DOHH2 (cell line): ENCODE measurements at regions not wholly inside any gene's neighbourhood (a gene's known extent, or its start where the extent isn't known, plus 50 kb on each side); places are given as distances from the start of the nearest gene placed in this dataset.

Experiments used
- EZH2phosphoT487 ChIP-seq: fragments of 200-600 bp; sonication (generic); IDR thresholded peaks from 2 replicates; pipeline ENCODE4 v1.6.1; 2017; ENCODE audit warnings: borderline replicate concordance, mild to moderate bottlenecking, antibody characterized with exemption, low read length, moderate library complexity, mixed read lengths
- TF ChIP-seq, protein P1 (sequence below): fragments of 200-600 bp; sonication (generic); IDR thresholded peaks from one replicate; pipeline ENCODE4 v1.5.1; 2014; ENCODE audit warnings: antibody characterized with exemption, mild to moderate bottlenecking, low read depth, low read length; ENCODE audit not compliant: poor library complexity, severe bottlenecking

DNA sequence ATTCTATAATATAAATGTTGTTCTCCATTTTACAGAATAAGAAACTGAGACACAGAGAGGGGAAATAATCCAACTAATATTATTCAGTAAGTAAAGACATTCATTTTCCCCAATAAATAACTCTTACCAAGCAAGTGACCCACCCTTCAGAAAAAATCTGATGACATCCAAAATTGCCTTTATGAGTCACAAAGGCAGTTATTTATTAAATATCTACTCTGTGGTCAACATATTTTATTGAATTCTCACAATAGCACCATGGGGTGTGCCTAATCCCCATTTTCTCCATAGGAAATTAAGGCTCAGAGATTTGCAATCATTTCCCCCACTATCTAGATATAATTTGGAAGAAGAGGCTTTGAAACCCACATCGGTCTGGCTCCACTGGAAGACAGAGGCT is 161.5 kb upstream of the ISX start:
- no peak for TF ChIP-seq EZH2phosphoT487
- TF ChIP-seq, protein P1, sequence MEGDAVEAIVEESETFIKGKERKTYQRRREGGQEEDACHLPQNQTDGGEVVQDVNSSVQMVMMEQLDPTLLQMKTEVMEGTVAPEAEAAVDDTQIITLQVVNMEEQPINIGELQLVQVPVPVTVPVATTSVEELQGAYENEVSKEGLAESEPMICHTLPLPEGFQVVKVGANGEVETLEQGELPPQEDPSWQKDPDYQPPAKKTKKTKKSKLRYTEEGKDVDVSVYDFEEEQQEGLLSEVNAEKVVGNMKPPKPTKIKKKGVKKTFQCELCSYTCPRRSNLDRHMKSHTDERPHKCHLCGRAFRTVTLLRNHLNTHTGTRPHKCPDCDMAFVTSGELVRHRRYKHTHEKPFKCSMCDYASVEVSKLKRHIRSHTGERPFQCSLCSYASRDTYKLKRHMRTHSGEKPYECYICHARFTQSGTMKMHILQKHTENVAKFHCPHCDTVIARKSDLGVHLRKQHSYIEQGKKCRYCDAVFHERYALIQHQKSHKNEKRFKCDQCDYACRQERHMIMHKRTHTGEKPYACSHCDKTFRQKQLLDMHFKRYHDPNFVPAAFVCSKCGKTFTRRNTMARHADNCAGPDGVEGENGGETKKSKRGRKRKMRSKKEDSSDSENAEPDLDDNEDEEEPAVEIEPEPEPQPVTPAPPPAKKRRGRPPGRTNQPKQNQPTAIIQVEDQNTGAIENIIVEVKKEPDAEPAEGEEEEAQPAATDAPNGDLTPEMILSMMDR = no peak
